A549 (cell line): ENCODE measurements at regions not wholly inside any gene's neighbourhood (a gene's known extent, or its start where the extent isn't known, plus 50 kb on each side); places are given as distances from the start of the nearest gene placed in this dataset.

Experiments used
- ATAC-seq, 2 experiments: fragments of 200-7000 bp in 1 of 2; fragments of >200 bp in 1 of 2; cut with Nextera tagmentation in 1 of 2; cut with Tn5 transposase in 1 of 2; 3 replicates each; pipeline versions ENCODE4 v1.8.0 to v1.9.1; 2018 to 2020; ENCODE audit warnings: mild to moderate bottlenecking in 1 of 2, moderate library complexity in 1 of 2
- CTCF ChIA-PET: fragments of 300-600 bp; sonication (Branson Sonifier 250); formaldehyde crosslinking; extraction: SDS; loops from one replicate; lab custom pipeline; 2021; ENCODE audit warnings: antibody characterized with exemption, inconsistent platforms; lab: Yijun Ruan, JAX
- POLR2A ChIA-PET: fragments of 350-600 bp; formaldehyde crosslinking; extraction: SDS; loops from one replicate; lab custom pipeline; 2021; ENCODE audit warnings: antibody characterized with exemption, inconsistent platforms; lab: Yijun Ruan, JAX
- DNase-seq, 2 experiments: peaks; one replicate each; pipeline versions ENCODE4 v3.0.0 to v3.0.0-alpha.2; 2011 to 2016; ENCODE audit warnings: low read depth in 1 of 2, low spot score in 1 of 2
- FAIRE-seq: peaks from 2 replicates; lab custom pipeline; 2011; peaks lifted over from hg19 to GRCh38; lab: Jason Lieb, UNC
- H3K27ac ChIP-seq, 2 experiments: fragments of >200 bp; sonication (Bioruptor Twin); formaldehyde crosslinking; 3 replicates each; pipeline ENCODE4 v1.5.1; 2016 to 2017
- H3K4me1 ChIP-seq: fragments of >200 bp; sonication (Bioruptor Twin); formaldehyde crosslinking; 3 replicates; pipeline ENCODE4 v1.6.1; 2016
- H3K4me2 ChIP-seq: fragments of >200 bp; sonication (Bioruptor Twin); formaldehyde crosslinking; 3 replicates; pipeline ENCODE4 v1.6.1; 2016
- H3K4me3 ChIP-seq: fragments of >200 bp; sonication (Bioruptor Twin); formaldehyde crosslinking; 3 replicates; pipeline ENCODE4 v1.5.1; 2016
- H3K9me3 ChIP-seq: fragments of >200 bp; sonication (Bioruptor Twin); formaldehyde crosslinking; 3 replicates; pipeline ENCODE4 v1.6.1; 2016
- ATOH8 ChIP-seq: fragments of 250-450 bp; sonication (Bioruptor Pico); IDR thresholded peaks from 2 replicates; pipeline ENCODE4 v1.5.0; 2020; ENCODE audit warnings: low read depth, mild to moderate bottlenecking, moderate library complexity
- BCL3 ChIP-seq: fragments of >200 bp; sonication (Bioruptor Twin); formaldehyde crosslinking; IDR thresholded peaks from 3 replicates; pipeline ENCODE4 v1.6.1; 2016
- CTCF ChIP-seq: fragments of >200 bp; sonication (Bioruptor Twin); formaldehyde crosslinking; IDR thresholded peaks from 3 replicates; pipeline ENCODE4 v1.5.1; 2016
- E2F6 ChIP-seq: IDR thresholded peaks from 2 replicates; pipeline ENCODE4 v1.6.1; 2012; ENCODE audit warnings: low read depth, borderline replicate concordance
- ESRRA ChIP-seq: fragments of 150-350 bp; IDR thresholded peaks from 2 replicates; pipeline ENCODE4 v1.6.1; 2014; ENCODE audit warnings: mild to moderate bottlenecking, low read length, borderline replicate concordance
- FOSL2 ChIP-seq, 2 experiments: fragments of 450-650 bp in 1 of 2; fragments of >200 bp in 1 of 2; sonication (Bioruptor Twin) in 1 of 2; formaldehyde crosslinking; IDR thresholded peaks; 2 replicates each; pipeline versions ENCODE4 v1.5.0 to v1.6.1; 2016 to 2020; ENCODE audit warnings: mild to moderate bottlenecking in 1 of 2, moderate library complexity in 1 of 2
- GATA3 ChIP-seq: IDR thresholded peaks from 2 replicates; pipeline ENCODE4 v1.6.1; 2012; ENCODE audit warnings: borderline replicate concordance
- HDAC2 ChIP-seq: fragments of 200-600 bp; sonication (generic); IDR thresholded peaks from 2 replicates; pipeline ENCODE4 v1.6.1; 2016
- HEYL ChIP-seq: fragments of 250-450 bp; sonication (Bioruptor Pico); IDR thresholded peaks from 2 replicates; pipeline ENCODE4 v1.8.0; 2021; ENCODE audit warnings: mild to moderate bottlenecking, moderate library complexity
- HOXA7 ChIP-seq: fragments of 250-450 bp; sonication (Bioruptor Pico); IDR thresholded peaks from 2 replicates; pipeline ENCODE4 v1.5.0; 2020; ENCODE audit warnings: mild to moderate bottlenecking, moderate library complexity
- JUNB ChIP-seq: fragments of >200 bp; sonication (Bioruptor Twin); formaldehyde crosslinking; IDR thresholded peaks from 2 replicates; pipeline ENCODE4 v1.6.1; 2016
- MAFK ChIP-seq: fragments of 450-650 bp; IDR thresholded peaks from 2 replicates; pipeline ENCODE4 v1.6.1; 2014; ENCODE audit not compliant: partially characterized antibody
- MAZ ChIP-seq: fragments of 150-350 bp; IDR thresholded peaks from 2 replicates; pipeline ENCODE4 v1.6.1; 2014; ENCODE audit warnings: antibody characterized with exemption, low read depth, low read length, borderline replicate concordance
- NPAS2 ChIP-seq: fragments of 250-450 bp; sonication (Bioruptor Pico); IDR thresholded peaks from 2 replicates; pipeline ENCODE4 v1.8.0; 2022; ENCODE audit warnings: mild to moderate bottlenecking, moderate library complexity, borderline replicate concordance
- POLR2AphosphoS2 ChIP-seq: conservative IDR thresholded peaks from 2 replicates; pipeline ENCODE4 v1.6.1; 2012; ENCODE audit warnings: low read length, improper control_type of control experiment, inconsistent platforms
- RARB ChIP-seq: fragments of 250-450 bp; sonication (Bioruptor Pico); IDR thresholded peaks from 2 replicates; pipeline ENCODE4 v1.8.0; 2021; ENCODE audit warnings: mild to moderate bottlenecking, moderate library complexity
- SREBF2 ChIP-seq: fragments of 450-650 bp; IDR thresholded peaks from 2 replicates; pipeline ENCODE4 v1.6.1; 2014; ENCODE audit warnings: mild to moderate bottlenecking, moderate library complexity
- TFCP2L1 ChIP-seq: fragments of 250-450 bp; sonication (Bioruptor Pico); IDR thresholded peaks from 2 replicates; pipeline ENCODE4 v1.5.0; 2021; ENCODE audit warnings: mild to moderate bottlenecking
- ZFP36 ChIP-seq: fragments of 450-650 bp; IDR thresholded peaks from 2 replicates; pipeline ENCODE4 v1.6.1; 2014; ENCODE audit warnings: borderline replicate concordance; ENCODE audit not compliant: partially characterized antibody
- ZNF302 ChIP-seq: fragments of 250-450 bp; sonication (Bioruptor Pico); IDR thresholded peaks from 2 replicates; pipeline ENCODE4 v1.9.0; 2021; ENCODE audit warnings: inconsistent platforms, mild to moderate bottlenecking, moderate library complexity
- ZSCAN20 ChIP-seq: fragments of 250-450 bp; sonication (Bioruptor Pico); IDR thresholded peaks from 2 replicates; pipeline ENCODE4 v1.8.0; 2022; ENCODE audit warnings: mild to moderate bottlenecking, moderate library complexity
- WGBS: methylation state at CpG from one replicate; pipeline ENCODE4 v1.1.6; 2017; ENCODE audit errors: missing lambda C conversion rate; 5-methylcytosine and 5-hydroxymethylcytosine counted together

GRCh38 chr17:73782231-73782630 lies 138.0 kb upstream of the SDK2 start:
- FAIRE-seq, result no peak
- ChIA-PET POLR2A (no interaction called here), CTCF (interaction anchor here (1.0 to 2.0 kb wide), 5 partner anchors 9 to 136 kb away, joined by 3 to 5 read pairs (median 4); no protein-coding TSS in a partner anchor)
- no peak; a peak in 1 of 6 replicates for ATAC-seq
- peak overlapping the region in 1 of 2 experiments; percentile 55; a peak in 1 of 6 replicates for H3K27ac ChIP-seq
- DNase-seq, result no peak
- H3K4me2 ChIP-seq, result no peak overlapping the region
- H3K9me3 ChIP-seq, result no peaks in the 10 kb centered on the region
- TF ChIP-seq ESRRA, result no peak
- no peak for TF ChIP-seq POLR2AphosphoS2
- TF ChIP-seq BCL3, result no peak
- TF ChIP-seq TFCP2L1 (CRISPR knock-in tag), result no peak
- TF ChIP-seq NPAS2, result no peak
- no peak for TF ChIP-seq GATA3
- no peak for TF ChIP-seq HOXA7 (CRISPR knock-in tag)
- TF ChIP-seq JUNB, result no peak
- TF ChIP-seq HEYL (CRISPR knock-in tag), result no peak
- peaks cover 20% of the 10 kb centered on the region for H3K4me1 ChIP-seq
- no peak overlapping the region for H3K4me3 ChIP-seq
- WGBS, result 44% methylated on average over 6 of the region's 6 CpGs

- ATAC-seq (peak; percentile 22 to 40; a peak in 3 of 6 replicates), FAIRE-seq (no peak)
- 85% methylated on average over 11 of the region's 11 CpGs for WGBS
- no peak overlapping the region for H3K4me2 ChIP-seq
- H3K4me1 ChIP-seq, result peaks cover 22% of the 10 kb centered on the region
- no peaks in the 10 kb centered on the region for H3K9me3 ChIP-seq
- peak overlapping the region in 1 of 2 experiments; percentile 55; a peak in 1 of 6 replicates for H3K27ac ChIP-seq
- POLR2A ChIA-PET, result no interaction called here
- CTCF ChIA-PET, result interaction anchor here (1.0 to 2.0 kb wide), 6 partner anchors 8 to 137 kb away, joined by 3 to 5 read pairs (median 4); no protein-coding TSS in a partner anchor
- TF ChIP-seq GATA3 (no peak), HDAC2 (0 out of 2 replicates have a peak, but pooled peaks have one; percentile 32)
- TF ChIP-seq, all 56 proteins: peak for 1
- no peak overlapping the region for H3K4me3 ChIP-seq
- no peak for DNase-seq
Measured at GRCh38 chr17:73782641-73783381, 138.6 kb upstream of the SDK2 start.

- POLR2A ChIA-PET, result no interaction called here
- DNase-seq (no peak), FAIRE-seq (no peak), ATAC-seq (no peak)
- Histone ChIP-seq H3K27ac (no peak overlapping the region), H3K4me3 (no peak overlapping the region), H3K4me2 (no peak overlapping the region), H3K9me3 (no peaks in the 10 kb centered on the region), H3K4me1 (peaks cover 25% of the 10 kb centered on the region)
- TF ChIP-seq CTCF (no peak), FOSL2 (IDR thresholded peaks at IDR 0.05) (no peak), FOSL2 (CRISPR knock-in tag; IDR thresholded peaks at IDR 0.05) (no peak), RARB (CRISPR knock-in tag) (no peak)
- CTCF ChIA-PET, result interaction anchor here (1.0 to 1.6 kb wide), 2 partner anchors 12 to 137 kb away, joined by 4 to 5 read pairs; no protein-coding TSS in a partner anchor
- 72% methylated on average over 6 of the region's 6 CpGs for WGBS
Measured at GRCh38 chr17:73783382-73783766, 139.1 kb upstream of the SDK2 start.

GRCh38 chr17:73783945-73784603 lies 139.8 kb upstream of the SDK2 start:
- no peak for FAIRE-seq
- Histone ChIP-seq H3K4me3 (no peak overlapping the region), H3K4me2 (no peak overlapping the region), H3K27ac (no peak overlapping the region), H3K9me3 (no peaks in the 10 kb centered on the region), H3K4me1 (peaks cover 25% of the 10 kb centered on the region)
- no peak for DNase-seq
- CTCF ChIA-PET, result interaction anchor here (1.0 to 2.9 kb wide), 3 partner anchors 11 to 138 kb away, joined by 4 to 6 read pairs (median 5); no protein-coding TSS in a partner anchor
- POLR2A ChIA-PET, result no interaction called here
- ATAC-seq, result no peak
- 92% methylated on average over 11 of the region's 11 CpGs for WGBS
- TF ChIP-seq ZSCAN20 (CRISPR knock-in tag) (no peak), TFCP2L1 (CRISPR knock-in tag) (no peak), SREBF2 (no peak), ZFP36 (no peak), ATOH8 (CRISPR knock-in tag) (no peak), MAZ (no peak), MAFK (no peak), ZNF302 (CRISPR knock-in tag) (no peak), E2F6 (no peak), RARB (CRISPR knock-in tag) (no peak), NPAS2 (no peak), GATA3 (no peak), ESRRA (no peak)
